Left colon (tissue), 2 donors: ENCODE measurements at regions not wholly inside any gene's neighbourhood (a gene's known extent, or its start where the extent isn't known, plus 50 kb on each side); places are given as distances from the start of the nearest gene placed in this dataset.

Experiments
- ATAC-seq: fragments of 200-7000 bp; cut with Tn5 transposase; one replicate; pipeline ENCODE4 v1.9.1; 2020; ENCODE audit warnings: mild to moderate bottlenecking, moderate library complexity
- DNase-seq, 2 donors: peaks; one replicate each; pipeline ENCODE4 v3.0.0-alpha.2; 2020
- intact Hi-C, 2 donors: fragments of 100-400 bp; cut with DNase I in 1 of 2; cut with micrococcal nuclease in 1 of 2; formaldehyde crosslinking; loops; one replicate each; pipeline versions ENCODE4 v1.11.2 to v1.14.0; 2022; cut with DNase I, micrococcal nuclease
- donor health status: DM: no; HTN: no; CAD: no.
- donor health status: DM: yes; HTN: yes; CAD: no.

- ATAC-seq: no peak
- intact Hi-C loops: no loop called here
- no peak for DNase-seq
These were observed 298.4 kb downstream of the SMOC2 start for GRCh38 chr6:168739381-168739780.

- ATAC-seq: no peak
- intact Hi-C loops: no loop called here
These were observed 296.5 kb downstream of the SMOC2 start for GRCh38 chr6:168737481-168737880.

GRCh38 chr6:168737014-168737413, 296.0 kb downstream of the SMOC2 start:
- DNase-seq (no peak), ATAC-seq (no peak)
- intact Hi-C loops: no loop called here

More at GRCh38 chr6:168737481-168737880, 296.5 kb downstream of the SMOC2 start:
- DNase-seq: no peak

DNA sequence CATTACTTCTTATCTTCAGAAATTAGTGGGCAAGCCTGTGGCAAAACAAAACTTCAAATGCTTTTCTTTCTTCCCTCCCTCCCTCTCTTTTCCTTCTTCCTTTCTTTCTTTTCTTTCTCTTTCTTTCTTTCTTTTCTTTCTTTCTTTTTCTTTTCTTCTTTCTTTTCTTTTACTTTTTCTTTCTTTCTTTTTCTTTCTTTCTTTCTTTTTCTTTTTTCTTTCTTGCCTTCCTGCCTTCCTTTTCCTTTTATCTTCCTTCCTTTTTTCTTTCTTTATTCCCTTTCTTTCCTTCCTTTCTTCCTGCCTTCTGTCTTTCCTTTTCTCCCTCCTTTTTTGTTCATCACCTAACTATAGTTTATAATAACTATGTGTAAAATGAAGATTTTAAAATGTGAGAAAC, 295.1 kb downstream of the SMOC2 start:
- DNase-seq (no peak), ATAC-seq (no peak)
- intact Hi-C loops: no loop called here

DNA sequence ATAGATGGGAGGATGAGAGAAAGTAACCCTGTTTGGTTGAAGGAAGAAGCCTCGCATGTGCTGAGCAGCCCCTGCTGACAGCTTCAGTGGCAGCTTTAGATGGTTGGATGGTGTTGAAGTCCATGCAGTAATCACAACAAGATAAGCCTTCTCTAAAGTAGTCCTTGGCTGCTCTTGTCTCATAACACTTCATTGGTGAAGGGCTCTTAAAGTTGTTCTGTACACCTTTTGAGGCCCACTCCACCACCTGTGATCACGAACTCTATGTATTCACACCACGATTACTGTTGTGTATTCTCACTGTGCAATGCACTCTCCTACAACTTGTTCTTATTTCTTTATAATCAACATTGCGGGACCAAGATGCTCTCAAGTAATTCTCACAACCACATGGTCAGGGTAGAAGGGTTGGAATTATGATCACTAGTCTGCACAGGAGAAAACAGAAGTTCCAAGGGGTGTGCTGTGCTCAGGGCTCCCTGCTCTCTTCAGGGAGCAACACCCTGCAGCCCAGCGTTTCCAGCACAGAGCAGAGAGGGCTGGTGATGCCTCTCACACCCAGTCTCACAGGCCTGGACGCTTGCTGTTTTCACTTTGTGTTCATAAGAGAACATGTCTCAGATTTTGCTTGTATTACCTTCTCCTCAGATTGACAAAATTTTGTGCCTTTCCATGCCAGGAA, 294.4 kb downstream of the SMOC2 start:
- DNase-seq (no peak), ATAC-seq (no peak)
- intact Hi-C loops: no loop called here

GRCh38 chr6:168734523-168734922, 293.5 kb downstream of the SMOC2 start:
- DNase-seq: no peak
- no peak for ATAC-seq
- intact Hi-C loops: no loop called here

DNA sequence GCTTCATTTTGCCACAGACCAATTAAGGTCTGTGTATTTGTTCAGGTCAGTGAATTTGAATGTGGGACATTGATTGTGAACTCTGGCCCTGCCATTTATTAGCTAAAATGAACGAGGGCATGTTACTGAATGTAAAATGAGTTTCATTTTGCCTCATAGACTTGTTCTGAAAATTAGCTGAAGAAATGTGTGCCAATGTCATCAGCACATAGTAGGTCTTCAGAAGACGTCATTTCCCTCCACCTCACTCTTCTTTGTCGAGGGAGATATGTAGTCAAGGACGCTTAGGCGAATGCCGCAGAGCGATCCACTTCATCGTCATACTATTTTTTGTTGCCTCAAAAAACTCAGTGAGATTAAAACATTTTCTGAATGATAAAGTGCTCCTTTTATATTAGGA, 291.7 kb downstream of the SMOC2 start:
- intact Hi-C loops: no loop called here
- ATAC-seq: no peak
- no peak for DNase-seq

- ATAC-seq (no peak), DNase-seq (no peak)
- intact Hi-C loops: no loop called here
These were observed 290.1 kb downstream of the SMOC2 start for GRCh38 chr6:168730931-168731716.

GRCh38 chr6:168728056-168728455, 287.1 kb downstream of the SMOC2 start:
- DNase-seq: no peak
- intact Hi-C loops: no loop called here
- no peak for ATAC-seq

DNA sequence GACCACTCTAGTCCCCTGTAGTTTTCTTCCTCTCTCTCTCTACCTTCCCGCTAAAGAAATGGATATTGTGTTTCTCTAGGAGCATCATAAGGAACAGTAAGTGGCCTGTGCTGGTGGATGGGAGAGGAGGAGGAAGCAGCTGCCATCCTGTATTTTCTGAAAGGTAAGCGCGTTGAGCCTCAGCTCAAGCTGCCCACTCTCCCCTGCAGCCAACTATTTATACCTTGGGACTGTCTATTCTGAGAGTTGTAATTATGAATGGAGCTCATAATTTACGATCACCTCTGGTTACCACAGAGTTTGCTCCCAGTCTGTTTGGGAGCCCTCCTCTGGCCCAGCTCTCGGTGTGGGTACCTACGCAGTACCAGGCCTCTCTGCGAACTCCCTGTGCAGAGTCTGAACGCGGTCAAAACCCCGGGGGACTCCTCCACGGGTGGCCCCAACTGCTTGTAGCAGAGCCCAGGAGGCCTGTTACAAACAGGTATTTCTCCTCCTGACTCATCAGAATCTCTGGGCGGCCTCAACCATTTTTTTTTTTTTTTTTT, 285.4 kb downstream of the SMOC2 start:
- no peak for ATAC-seq

DNA sequence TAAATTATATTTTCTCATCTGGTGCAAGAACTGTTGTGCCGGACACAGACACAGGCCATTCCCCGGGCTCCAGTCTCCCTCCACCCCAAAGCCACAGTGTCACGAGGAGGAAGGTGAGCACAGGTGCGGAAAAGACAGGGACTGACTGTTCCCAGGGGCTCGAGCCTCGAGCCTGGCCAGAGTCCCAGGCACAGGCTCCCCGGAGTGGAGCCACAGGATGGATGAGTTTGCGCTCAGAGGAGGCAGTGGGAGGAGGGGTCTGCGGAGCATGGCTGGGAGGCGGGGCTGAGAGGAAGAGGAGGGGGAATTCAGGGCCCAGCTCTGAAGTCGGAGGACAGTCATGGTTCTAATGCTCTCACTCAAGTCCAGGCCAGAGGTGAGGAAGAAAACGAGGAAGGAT, 284.8 kb downstream of the SMOC2 start:
- DNase-seq (no peak), ATAC-seq (no peak)
- intact Hi-C loops: no loop called here

More for the DNA sequence above, 285.4 kb downstream of the SMOC2 start:
- DNase-seq: no peak
- intact Hi-C loops: no loop called here

- intact Hi-C loops: no loop called here
- no peak for DNase-seq
- ATAC-seq: no peak
These were observed 283.9 kb downstream of the SMOC2 start for GRCh38 chr6:168724669-168725570.

- DNase-seq (no peak), ATAC-seq (no peak)
- intact Hi-C loops: no loop called here
These were observed 283.0 kb downstream of the SMOC2 start for GRCh38 chr6:168724033-168724432.

GRCh38 chr6:168722397-168722796, 281.4 kb downstream of the SMOC2 start:
- ATAC-seq (no peak), DNase-seq (no peak)
- intact Hi-C loops: no loop called here

DNA sequence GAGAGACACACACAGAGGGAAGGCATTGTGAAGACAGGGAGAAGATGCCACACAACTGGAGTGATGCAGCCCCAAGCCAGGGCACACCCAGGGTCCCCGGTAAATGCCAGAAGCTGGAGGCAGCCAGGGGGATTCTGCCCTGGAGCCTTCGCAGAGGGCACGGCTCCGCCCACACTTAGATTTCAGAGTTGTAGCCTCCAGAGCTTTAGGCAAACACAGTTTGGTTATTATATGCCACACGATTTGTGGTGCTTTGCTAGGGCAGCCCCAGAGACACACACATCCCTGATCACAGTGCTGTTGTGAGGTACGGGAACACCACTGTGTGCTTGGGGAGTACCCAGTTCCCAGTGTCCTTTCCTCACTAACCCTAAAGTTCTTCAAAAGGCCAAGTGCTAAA, 280.6 kb downstream of the SMOC2 start:
- ATAC-seq (no peak), DNase-seq (no peak)
- intact Hi-C loops: no loop called here

GRCh38 chr6:168719901-168720300, 278.9 kb downstream of the SMOC2 start:
- ATAC-seq (no peak), DNase-seq (no peak)
- intact Hi-C loops: no loop called here

DNA sequence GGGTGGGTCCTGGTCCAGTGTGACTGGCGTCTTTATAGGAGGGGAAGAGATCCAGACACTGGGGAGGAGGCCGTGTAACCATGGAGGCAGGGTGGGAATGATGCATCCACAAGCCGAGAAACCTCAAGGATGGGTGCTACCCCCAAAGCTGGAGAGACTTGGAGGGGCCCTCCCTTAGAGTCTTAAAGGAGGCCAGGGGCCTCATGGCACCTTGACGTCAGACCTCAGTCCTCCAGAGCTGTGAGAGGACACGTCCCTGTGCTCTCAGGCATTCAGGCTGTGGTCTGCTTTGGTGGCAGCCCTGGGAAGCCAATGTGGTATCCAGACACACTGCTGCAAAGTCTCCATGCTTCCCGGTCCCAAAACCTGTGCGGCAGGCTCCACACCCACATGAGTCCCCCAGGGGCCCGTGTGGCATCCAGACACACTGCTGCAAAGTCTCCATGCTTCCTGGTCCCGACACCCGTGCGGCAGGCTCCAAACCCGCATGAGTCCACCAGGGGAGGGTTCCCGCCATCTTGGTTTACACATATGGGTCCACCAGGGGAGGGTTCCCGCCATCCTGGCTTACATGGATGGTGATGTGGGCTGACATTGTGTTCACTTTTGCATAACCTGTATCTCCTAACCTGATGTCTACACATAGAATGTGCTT, 278.0 kb downstream of the SMOC2 start:
- intact Hi-C loops: no loop called here
- ATAC-seq (no peak), DNase-seq (no peak)
